GM06990 (cell line): ENCODE measurements at regions not wholly inside any gene's neighbourhood (a gene's known extent, or its start where the extent isn't known, plus 50 kb on each side); places are given as distances from the start of the nearest gene placed in this dataset.

ENCODE experiments used
- DNase-seq: peaks from one replicate; pipeline ENCODE4 v3.0.0-alpha.2; 2011; ENCODE audit not compliant: insufficient read length; ENCODE audit errors: extremely low read depth
- H3K27me3 ChIP-seq: replicated peaks from 2 replicates; pipeline ENCODE4 v1.6.0; 2011; ENCODE audit warnings: low read length; ENCODE audit not compliant: control insufficient read depth, insufficient read depth
- H3K36me3 ChIP-seq: 2 replicates; pipeline ENCODE4 v1.5.1; 2011; ENCODE audit warnings: low read length; ENCODE audit not compliant: control insufficient read depth, insufficient read depth
- H3K4me3 ChIP-seq: replicated peaks from 2 replicates; pipeline ENCODE4 v1.5.1; 2011; ENCODE audit warnings: low read depth, mild to moderate bottlenecking, control low read depth, low read length
- TF ChIP-seq, protein P1 (sequence below): IDR thresholded peaks from 2 replicates; pipeline ENCODE4 v1.5.1; 2011; ENCODE audit warnings: low read length, control low read depth, mild to moderate bottlenecking, inconsistent platforms; ENCODE audit not compliant: insufficient read depth, poor library complexity, severe bottlenecking

DNA sequence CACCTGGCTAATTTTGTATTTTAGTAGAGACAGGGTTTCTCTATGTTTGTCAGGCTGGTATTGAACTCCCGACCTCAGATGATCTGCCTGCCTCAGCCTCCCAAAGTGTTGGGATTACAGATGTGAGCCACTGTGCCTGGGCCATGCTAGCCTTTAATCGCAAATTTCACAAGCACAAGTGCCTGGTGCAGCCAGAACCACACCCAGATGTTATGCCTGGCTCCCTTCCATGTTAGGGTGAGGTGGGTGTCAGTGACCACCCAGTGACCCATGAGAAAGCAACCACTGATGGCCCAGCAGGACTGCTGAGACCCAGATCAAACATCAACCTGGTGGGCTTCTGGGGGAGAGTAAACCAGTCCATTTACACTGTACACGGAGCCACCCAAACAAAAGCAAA, 241.9 kb downstream of the CDH11 start:
- TF ChIP-seq, protein P1, sequence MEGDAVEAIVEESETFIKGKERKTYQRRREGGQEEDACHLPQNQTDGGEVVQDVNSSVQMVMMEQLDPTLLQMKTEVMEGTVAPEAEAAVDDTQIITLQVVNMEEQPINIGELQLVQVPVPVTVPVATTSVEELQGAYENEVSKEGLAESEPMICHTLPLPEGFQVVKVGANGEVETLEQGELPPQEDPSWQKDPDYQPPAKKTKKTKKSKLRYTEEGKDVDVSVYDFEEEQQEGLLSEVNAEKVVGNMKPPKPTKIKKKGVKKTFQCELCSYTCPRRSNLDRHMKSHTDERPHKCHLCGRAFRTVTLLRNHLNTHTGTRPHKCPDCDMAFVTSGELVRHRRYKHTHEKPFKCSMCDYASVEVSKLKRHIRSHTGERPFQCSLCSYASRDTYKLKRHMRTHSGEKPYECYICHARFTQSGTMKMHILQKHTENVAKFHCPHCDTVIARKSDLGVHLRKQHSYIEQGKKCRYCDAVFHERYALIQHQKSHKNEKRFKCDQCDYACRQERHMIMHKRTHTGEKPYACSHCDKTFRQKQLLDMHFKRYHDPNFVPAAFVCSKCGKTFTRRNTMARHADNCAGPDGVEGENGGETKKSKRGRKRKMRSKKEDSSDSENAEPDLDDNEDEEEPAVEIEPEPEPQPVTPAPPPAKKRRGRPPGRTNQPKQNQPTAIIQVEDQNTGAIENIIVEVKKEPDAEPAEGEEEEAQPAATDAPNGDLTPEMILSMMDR, result no peak
- H3K27me3 ChIP-seq, result no peaks in the 10 kb centered on the region
- H3K4me3 ChIP-seq, result no peak overlapping the region
- no peak for DNase-seq
- no peaks in the 10 kb centered on the region for H3K36me3 ChIP-seq

DNA sequence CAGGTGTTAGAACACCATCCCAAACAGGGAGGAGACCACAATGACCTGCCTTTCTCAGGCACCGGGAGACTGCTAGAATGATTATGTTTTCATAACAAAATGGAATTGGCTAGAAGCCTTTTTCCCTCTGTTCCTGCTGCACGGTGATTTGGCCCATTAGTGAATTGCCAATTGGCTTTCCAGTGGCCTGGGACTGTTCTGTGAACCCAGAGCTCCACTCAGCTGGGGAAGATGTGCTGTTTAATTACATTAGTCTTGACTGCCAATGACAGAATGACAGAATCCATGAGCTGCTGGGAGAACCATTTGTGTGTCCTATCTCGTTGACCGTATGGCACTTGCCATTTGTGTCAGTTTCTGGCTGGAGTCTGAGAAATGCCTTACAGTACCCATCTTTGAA, 242.9 kb downstream of the CDH11 start:
- H3K4me3 ChIP-seq, result no peak overlapping the region
- TF ChIP-seq, protein P1, result no peak
- no peaks in the 10 kb centered on the region for H3K36me3 ChIP-seq
- H3K27me3 ChIP-seq, result no peaks in the 10 kb centered on the region
- DNase-seq, result no peak

DNA sequence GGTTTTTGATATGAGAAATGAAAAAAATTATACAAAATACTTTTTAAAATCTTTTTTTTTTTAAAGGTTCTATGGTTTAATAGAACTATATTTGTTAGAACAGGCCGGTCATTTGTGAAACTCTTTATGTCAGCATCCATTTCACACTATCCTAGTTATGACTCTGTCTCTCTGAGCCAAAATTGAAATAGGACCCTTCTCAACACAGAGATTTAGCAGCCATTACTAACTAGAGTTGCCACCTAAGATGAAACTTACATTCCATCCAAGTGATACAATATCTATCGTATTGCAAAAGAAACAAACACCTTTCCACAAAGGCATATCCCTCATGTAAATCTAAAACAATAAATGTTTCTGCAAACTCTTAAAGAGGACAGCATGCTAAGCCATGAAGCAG, 249.8 kb downstream of the CDH11 start:
- DNase-seq, result no peak
- Histone ChIP-seq H3K36me3 (no peaks in the 10 kb centered on the region), H3K4me3 (no peak overlapping the region), H3K27me3 (no peaks in the 10 kb centered on the region)
- TF ChIP-seq, protein P1, result no peak

DNA sequence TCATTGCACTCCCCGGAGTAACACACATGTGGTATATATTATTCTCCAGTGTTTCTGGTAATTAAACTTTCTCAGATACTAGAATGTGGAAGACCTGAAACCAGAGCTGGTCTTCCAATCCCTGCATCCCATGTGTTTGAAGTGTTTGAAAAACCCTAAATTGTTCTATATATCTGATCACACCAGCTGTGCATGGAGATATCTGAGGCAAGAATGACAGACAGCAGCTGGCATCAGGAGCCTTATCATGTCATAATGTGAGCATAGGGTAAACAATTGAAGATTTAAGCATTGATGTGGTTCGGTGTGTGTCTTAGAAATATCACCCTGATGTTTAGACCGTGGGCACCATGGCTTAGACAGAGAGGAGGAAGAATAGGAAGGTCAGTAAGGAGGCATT, 251.0 kb downstream of the CDH11 start:
- H3K27me3 ChIP-seq, result no peaks in the 10 kb centered on the region
- no peaks in the 10 kb centered on the region for H3K36me3 ChIP-seq
- DNase-seq, result no peak
- TF ChIP-seq, protein P1, result no peak
- H3K4me3 ChIP-seq, result no peak overlapping the region

DNA sequence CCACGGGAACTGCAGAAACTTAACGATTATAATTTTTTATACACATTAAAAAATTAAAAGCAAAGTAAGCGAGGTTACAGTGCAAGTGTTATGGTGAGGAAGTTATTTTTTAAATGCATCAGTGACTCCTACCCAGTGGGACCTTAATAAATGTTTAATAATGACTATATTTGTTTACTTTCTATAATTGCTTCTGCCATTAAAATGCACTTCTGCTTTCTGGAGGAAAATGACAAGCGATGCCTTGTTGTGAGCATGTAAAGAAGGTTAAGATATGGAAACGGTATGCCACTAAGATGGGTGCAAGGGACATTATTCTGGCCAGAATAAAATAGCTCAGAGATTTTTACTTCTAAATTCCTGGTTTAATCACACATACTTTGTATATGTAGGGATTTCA, 252.1 kb downstream of the CDH11 start:
- Histone ChIP-seq H3K36me3 (no peaks in the 10 kb centered on the region), H3K4me3 (no peak overlapping the region), H3K27me3 (no peaks in the 10 kb centered on the region)
- DNase-seq, result no peak
- TF ChIP-seq, protein P1, result no peak

DNA sequence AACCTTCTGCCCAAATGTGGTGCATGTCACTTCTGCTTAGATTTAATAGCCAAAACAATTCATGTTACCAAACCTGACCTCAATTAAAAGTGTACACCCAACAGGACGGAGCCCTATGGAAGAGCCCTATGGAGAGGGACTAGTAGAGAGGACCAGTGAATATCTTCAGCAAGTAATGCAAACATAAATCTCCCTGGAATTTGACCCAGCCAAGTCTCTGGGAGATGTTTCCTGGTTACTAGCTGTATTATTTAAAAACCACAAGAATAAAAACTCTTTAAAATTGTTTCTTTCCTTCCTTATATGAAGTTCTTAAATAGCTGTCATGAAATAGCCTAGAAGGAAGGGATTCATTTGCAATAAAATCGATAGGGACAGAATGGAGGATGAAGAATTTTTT, 255.8 kb downstream of the CDH11 start:
- TF ChIP-seq, protein P1, result no peak
- H3K27me3 ChIP-seq, result no peaks in the 10 kb centered on the region
- DNase-seq, result no peak
- H3K4me3 ChIP-seq, result no peak overlapping the region
- no peaks in the 10 kb centered on the region for H3K36me3 ChIP-seq
